Inflammatory macrophage treated with lipopolysaccharide for 1 hour (primary cell): ENCODE measurements at regions not wholly inside any gene's neighbourhood (a gene's known extent, or its start where the extent isn't known, plus 50 kb on each side); places are given as distances from the start of the nearest gene placed in this dataset.
"Not testable (repeated sequence)": the region's sequence is repeated elsewhere in the genome, so short reads cannot be mapped to it uniquely, and the experiment has no call there.

Source experiments
- DNase-seq, 2 donors: peaks; one replicate each; pipeline ENCODE4 v3.0.0-alpha.2; 2020 to 2022

DNA sequence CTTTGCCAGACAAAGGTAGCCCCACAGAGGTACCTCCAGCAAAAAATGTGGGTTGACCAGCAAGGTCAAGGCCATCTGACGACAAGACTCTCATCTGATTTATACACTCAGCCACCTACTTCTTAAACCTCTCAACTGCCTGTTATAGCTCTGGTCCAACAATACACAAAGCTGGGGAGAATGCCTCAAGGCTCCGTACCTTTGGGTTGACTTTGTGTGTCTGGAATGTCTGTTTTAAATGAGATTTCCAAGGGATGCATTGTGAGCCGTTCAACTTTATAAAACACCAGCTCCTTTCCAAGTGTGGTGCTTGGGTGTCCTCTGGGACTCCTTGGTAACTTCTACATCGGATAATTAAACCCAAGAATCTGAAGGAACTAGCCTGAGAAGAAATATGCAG lies 167.0 kb upstream of the RPL34 start:
- no peak for DNase-seq

DNA sequence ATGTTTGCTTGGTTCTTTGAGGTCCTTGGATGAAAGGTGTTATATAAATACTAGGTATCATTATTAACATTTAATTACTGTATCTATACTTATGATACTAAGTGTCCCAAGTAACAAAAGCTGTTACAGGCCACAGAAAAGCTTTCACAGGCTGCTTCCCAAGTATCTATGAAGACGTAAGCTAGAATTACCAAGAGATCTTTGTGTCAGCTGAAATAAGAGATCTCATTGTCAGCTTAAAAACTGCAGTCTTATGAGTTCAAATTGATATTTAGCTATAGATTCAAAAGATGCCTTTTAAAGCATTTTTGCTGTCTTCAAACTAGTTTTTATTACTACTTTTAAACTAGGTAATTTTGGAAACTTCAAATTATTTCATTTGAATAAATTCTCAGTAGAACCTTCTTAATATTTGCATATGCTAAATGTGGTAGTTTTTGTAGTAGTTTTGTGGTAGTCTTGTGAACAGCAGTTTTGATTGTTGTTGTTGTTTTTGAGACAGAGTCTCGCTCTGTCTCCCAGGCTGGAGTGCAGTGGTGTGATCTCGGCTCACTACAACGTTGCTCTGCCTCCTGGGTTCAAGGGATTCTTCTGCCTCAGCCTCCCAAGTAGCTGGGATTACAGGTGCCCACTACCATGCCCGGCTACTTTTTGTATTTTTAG lies 170.0 kb upstream of the RPL34 start:
- no peak for DNase-seq

- no peak for DNase-seq
Measured at GRCh38 chr4:108449129-108449528, 171.2 kb upstream of the RPL34 start.

- no peak for DNase-seq
Measured at GRCh38 chr4:108446556-108446955, 173.8 kb upstream of the RPL34 start.

DNA sequence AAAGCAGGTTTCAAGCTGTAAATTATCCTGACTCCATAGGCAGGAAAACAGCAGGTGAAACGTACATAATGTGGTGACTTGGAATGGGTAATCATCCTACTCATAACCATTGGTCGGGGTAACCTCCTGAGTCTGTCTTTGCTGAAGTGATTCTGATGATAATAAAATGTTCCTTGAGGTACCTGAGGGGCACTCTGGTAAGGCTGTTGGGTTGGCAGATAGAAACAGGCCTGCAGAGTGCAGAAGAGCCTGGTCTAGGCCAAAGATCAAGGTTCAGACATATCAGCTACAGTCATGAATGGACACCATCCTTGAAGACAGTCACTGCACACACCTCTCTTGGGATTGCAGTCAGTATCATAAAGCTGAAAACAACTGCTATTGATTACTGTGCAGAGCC lies 174.7 kb upstream of the RPL34 start:
- no peak for DNase-seq

DNA sequence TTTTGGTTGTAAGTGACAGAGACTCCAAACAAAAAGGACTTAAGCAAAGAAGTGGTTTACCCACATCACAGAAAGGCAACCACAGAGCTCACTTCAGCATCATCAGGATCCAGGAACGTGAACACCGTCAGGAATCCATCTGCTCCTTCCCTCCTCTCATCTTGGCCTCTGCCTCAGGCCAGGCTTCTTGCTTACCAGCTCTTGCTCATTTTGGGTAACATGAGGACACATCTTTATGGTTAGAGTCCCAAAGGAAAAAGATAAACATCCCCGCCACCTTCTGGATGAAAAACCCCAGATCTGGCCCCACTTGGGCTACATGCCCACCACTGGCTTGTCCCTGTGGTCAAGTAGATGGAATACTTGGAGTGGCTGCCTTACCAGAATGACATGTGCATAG lies 176.8 kb upstream of the RPL34 start:
- no peak for DNase-seq

GRCh38 chr4:108433832-108434231 lies 186.5 kb upstream of the RPL34 start:
- no peak for DNase-seq

DNA sequence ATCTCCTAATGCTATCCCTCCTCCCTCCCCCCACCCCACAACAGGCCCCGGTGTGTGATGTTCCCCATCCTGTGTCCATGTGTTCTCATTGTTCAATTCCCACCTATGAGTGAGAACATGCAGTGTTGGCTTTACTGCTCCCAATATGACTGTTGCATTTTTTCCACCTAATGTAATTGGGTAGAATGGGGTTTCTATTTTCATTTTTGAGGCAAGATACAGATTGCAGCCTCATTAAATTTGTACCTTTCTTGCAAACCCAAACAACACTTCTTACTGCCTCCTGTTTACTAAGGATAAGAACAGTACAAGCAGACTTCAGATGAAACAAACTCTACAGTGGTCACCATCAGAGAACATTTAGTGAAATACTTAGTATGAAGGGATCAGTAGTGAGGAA lies 187.0 kb upstream of the RPL34 start:
- DNase-seq = not testable (repeated sequence)

- DNase-seq = no peak
Measured at GRCh38 chr4:108432418-108432817, 188.0 kb upstream of the RPL34 start.

DNA sequence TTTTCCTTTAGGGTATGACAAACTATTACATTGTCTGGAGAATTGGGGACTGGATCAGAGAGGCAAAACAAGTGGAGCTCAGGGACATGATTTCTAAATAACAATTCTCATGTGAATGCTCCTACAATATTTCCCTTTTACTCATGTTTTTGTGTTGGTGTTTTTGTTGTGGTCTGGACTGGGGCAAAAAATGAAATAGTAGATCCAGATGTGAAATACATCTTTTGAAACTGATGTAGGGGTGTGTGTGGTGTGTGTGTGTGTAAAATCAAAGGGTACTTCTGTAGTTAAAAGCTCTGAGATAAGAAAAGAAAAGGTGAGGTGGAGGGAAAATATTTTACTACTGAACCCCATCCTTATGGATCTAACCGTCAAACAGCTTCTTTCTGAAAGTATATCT lies 188.4 kb upstream of the RPL34 start:
- no peak for DNase-seq

- DNase-seq = no peak
Measured at GRCh38 chr4:108430921-108431320, 189.5 kb upstream of the RPL34 start.

GRCh38 chr4:108429662-108430061 lies 190.7 kb upstream of the RPL34 start:
- peak; percentile 2 to 3 for DNase-seq

GRCh38 chr4:108428923-108429322 lies 191.5 kb upstream of the RPL34 start:
- DNase-seq = no peak

- DNase-seq = no peak
Measured at GRCh38 chr4:108427946-108428485, 192.4 kb upstream of the RPL34 start.

GRCh38 chr4:108426493-108426892 lies 193.9 kb upstream of the RPL34 start:
- DNase-seq = no peak

GRCh38 chr4:108425988-108426387 lies 194.4 kb upstream of the RPL34 start:
- no peak for DNase-seq

DNA sequence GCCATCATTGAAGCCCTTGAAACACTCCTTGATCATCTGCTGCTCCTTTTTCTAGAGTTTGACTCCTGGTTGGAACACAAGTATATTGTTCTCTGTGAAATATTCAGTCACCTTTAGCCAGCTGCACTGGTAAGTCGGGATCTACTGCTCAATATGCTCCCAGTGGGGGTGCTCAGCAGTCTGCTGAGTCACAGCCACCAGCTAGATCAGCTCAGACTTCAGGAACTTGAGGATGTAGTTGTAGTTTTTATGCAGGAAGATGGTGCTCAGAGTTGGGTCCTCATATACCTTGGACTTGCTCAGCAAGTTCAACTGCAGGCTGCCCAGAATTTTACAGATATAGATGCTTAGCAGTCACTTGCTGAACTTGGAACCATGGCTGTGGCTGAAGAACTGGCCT lies 202.5 kb upstream of the RPL34 start:
- no peak for DNase-seq

DNA sequence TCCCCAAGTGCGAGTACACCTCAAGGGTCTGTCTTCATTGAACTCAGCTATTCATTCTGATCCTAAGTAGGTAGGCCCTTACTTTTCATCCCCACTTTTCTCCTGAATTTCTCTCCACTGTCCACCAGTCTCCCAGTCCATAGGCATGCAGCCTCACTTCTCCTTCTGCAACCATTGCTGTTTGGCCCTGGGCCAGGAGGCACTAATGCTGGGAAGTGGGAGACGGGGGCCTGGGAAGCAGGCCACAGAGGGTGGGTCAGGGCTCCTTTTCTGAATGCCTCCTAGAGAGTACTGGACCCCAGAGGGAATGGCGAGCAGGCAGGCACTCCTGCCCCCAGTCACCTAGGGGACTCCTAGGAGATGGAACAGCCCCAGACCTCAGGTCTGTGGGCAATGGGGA lies 203.5 kb upstream of the RPL34 start:
- DNase-seq = no peak

DNA sequence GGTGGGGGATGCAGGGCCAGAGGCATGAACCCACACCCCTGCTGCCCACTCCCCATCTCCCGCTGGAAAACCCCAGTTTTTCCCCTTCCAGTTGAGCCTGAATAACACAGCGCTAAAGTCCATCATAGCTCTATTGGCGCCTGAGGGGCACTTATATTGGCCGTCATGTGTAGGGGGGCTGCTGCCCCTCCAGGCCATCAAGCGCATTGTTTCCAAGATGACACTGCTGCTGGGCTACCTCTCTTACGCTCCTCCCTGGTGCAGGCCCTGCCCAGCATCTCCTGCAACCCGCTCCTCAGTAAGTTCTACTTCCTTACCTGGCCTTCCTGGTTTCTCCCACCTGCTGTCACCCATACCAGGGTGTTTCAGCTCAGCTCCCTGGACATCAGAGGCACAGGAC lies 205.0 kb upstream of the RPL34 start:
- DNase-seq = no peak

DNA sequence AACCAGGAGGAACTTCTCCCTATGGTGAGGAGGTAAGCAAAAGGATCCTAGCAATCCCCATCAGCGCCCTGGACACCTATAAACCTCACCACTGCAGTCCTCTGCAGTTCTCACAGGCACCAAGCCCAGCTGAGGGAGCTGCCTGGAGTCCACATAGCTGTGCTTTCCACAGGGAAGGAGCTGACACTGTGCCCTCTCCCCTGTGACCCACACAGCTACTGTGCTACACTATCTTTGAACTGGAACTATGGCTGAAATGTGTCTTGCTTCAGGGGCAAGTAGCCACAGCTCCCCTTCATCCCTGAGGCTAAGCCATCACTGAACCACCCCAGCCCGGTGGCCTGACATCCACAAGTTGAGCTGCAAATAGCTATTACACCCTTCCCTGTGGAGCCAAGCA lies 208.5 kb upstream of the RPL34 start:
- no peak for DNase-seq

- DNase-seq = not testable (repeated sequence)
Measured at GRCh38 chr4:108409691-108410090, 210.7 kb upstream of the RPL34 start.

- no peak for DNase-seq
Measured at GRCh38 chr4:108405586-108405985, 214.8 kb upstream of the RPL34 start.

DNA sequence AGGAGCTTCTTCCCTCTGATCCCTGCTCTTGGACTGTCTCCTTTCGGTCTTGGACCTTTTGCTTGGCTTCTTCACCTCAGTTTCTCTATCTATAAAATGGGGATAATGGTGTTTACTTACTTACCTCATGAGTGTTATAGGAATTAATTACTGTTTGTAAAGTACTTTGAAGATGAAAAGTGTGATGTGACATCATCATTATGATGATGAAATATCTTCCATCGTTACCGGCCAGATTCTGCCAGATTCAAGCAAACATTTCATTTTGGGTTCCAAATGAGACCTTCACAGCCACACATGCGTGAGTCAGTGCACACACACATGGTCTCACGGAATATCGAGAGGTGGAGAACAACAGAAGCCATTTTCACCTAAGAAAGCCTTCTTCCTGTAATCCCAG lies 220.1 kb upstream of the RPL34 start:
- DNase-seq = no peak

GRCh38 chr4:108399610-108400265 lies 220.6 kb upstream of the RPL34 start:
- no peak for DNase-seq

DNA sequence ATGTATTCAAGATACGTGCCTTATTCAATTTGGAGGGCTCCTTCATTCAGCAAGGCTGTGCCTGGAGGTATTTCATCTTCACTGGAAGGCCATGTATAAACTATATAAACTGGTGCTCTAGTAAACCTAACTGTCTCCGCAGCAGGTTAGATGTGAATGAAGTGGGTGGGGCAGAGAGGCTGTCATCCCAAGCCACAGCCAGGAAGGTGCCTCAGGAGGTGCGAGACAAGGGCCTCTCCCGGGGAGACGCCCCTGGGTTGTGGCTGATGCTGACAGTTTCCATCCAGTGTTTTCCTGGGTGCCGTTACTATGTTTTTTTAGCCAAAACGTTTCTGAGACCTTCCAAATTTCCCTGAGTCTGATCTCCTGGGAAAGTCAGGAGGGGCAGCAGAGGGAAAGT lies 221.5 kb upstream of the RPL34 start:
- DNase-seq = no peak
